HG02678 (cell line): ENCODE measurements at regions not wholly inside any gene's neighbourhood (a gene's known extent, or its start where the extent isn't known, plus 50 kb on each side); places are given as distances from the start of the nearest gene placed in this dataset.
"Not testable (repeated sequence)": the region's sequence is repeated elsewhere in the genome, so short reads cannot be mapped to it uniquely, and the experiment has no call there.

ENCODE experiments used
- ATAC-seq: cut with Tn5 transposase; IDR thresholded peaks from one replicate; pipeline ENCODE4 v1.9.1; 2021; ENCODE audit warnings: mild to moderate bottlenecking, moderate library complexity; ENCODE audit not compliant: unreplicated experiment

DNA sequence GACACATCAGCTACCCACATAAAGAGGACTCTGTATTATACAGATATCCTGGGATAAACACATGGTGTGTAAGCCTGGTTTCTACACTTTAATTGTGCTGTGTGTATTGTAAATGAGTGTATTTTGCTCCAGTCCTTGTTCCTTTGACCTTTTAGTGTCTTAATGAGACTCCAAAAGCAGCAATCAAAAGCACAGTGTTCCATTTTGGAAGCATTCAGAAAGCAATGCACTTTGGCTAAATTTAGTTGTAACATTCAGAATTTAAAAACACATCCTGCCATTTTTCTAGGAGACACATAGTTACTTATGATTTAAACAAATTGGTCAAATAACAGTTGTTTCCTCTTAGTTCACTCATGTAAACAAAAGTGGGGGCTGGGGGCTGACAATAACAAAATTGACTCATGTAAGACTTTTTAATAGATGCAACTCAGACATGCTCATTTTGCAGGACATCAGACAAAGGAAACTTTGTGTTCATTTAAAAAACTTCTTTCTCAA lies 122.2 kb downstream of the GPR37 start:
- no peak for ATAC-seq

- ATAC-seq: peak; percentile 56
These were observed 130.2 kb downstream of the GPR37 start for GRCh38 chr7:124635416-124635815.

GRCh38 chr7:124633740-124634139 lies 131.9 kb downstream of the GPR37 start:
- ATAC-seq: no peak

DNA sequence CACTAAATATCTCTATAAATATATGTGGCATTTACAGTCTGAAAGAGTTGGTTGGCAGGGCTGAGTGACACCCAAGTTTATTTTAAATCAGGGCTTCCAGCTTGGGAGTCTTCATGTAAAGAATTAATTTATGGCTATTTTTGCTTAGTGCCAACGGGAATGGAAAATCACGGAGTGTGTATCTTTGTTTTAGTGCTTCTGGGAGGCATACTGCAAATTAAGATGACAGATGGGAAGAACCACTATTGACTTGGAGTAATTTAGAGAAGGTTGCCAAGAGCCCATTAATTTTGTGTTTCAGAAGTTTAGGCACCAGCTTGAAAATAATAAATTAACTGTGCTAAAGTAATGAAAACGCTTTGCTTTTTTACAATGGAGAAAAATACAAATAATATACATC lies 135.2 kb downstream of the GPR37 start:
- ATAC-seq: no peak

- ATAC-seq: no peak
These were observed 146.7 kb downstream of the GPR37 start for GRCh38 chr7:124618871-124619270.

DNA sequence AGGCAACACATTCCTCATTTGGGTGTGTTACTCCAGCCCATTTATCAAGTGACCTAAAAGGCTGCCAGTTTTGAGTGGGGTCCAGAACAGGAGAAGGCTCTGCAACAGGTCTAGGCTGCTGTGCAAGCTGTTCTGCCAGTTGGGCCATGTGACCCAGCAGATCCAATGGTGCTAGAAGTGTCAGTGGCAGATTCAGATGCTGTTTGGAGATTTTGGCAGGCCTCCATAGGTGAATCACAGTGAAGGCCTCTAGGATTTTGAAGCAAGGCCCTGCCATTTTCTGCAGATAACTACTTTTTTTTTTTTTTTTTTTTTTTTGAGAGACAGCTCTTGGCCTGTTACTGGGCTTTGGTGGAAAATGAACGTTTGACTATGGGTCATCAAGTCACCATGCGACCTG lies 147.5 kb downstream of the GPR37 start:
- ATAC-seq: not testable (repeated sequence)

DNA sequence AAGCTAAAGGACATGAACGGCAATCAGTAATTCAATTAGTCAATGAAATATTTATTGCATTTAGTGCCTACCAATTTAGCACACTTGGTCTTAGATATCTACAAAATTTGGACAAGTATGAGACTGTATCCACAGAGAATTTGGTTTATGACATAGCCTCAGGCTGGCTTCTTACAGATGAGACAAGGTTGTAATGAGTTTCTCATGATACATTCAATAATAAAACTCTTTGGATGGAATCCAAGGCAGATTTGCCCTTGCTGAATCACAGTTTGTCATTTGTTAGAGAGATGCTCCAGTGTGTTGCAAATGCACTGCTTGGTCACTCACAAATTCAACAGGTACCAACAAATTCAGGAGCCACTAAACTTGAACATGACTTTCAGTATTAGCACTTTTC lies 162.5 kb downstream of the GPR37 start:
- no peak for ATAC-seq

DNA sequence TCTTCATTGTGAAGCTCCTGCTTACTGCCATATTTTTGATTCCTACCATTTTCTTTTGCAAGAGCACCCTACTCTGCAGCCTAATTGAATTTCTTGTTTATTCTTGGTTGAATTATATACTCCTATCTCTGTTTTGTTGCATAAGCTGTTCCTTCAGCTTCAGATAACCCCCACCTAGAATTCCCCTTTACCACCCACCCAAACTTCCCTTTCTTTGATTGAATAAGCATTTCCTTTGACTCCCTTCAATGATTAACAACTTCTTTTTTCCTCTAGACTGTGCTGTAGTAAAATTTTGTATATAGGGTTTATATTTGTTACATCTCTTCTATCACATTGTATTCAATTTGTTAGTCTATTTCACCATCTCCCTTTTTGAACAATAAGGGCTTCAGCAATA lies 168.1 kb downstream of the GPR37 start:
- peak; percentile 77 for ATAC-seq

- ATAC-seq: no peak
These were observed 168.7 kb downstream of the GPR37 start for GRCh38 chr7:124596881-124597280.

DNA sequence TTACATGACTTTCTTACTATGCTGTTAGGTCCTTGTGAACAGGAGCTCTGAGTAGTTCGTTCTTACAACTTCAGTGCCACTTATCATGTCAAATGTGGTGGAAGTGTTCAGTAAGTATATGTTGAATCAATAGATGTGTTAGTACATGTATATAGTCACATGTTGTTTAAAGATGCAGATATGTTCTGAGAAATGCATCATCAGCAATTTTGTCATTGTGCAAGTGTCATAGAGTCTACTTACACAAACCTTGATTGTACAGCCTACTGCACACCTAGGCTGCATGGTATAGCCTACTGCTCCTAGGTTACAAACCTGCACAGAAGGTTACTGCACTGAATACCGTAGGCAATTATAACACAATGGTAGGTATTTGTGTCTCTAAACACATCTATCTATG lies 174.8 kb downstream of the GPR37 start:
- no peak for ATAC-seq

DNA sequence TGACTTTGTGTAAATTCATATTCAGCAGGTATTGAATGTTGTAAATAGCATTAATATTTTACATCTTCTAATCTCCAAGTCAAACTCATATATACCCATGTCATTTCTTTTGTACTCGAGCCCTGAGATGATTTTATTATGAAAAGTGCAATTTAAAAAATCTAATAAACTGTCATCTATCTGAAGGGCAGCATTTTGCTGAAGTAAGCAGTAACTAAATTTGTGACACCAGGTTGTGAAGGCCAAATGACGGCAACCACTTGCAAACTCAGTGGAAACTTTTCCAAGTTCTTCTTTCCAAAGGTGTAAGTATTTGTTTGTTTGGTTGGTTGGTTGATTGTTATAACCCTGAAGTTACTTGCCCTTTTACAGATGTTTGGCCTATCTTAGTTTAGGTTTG lies 188.3 kb downstream of the GPR37 start:
- ATAC-seq: no peak

GRCh38 chr7:124575176-124575575 lies 190.4 kb downstream of the GPR37 start:
- ATAC-seq: no peak

DNA sequence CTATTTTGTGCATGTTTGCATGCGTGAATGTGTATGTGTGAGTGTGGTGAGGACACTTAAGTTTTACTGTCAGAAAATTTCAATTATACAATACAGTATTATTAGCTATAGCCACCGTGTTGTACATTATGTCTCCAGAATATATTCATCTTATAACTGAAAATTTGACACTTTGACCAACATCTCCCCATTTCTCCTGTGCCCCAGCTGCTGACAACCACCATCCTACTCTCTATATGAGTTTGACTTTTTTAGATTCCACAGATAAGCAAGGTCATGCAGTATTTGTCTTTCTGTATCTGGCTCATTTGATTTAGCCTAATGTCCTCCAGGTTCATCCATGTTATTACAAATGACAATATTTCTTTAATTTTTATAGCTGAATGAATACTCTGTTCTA lies 195.0 kb downstream of the GPR37 start:
- no peak for ATAC-seq

DNA sequence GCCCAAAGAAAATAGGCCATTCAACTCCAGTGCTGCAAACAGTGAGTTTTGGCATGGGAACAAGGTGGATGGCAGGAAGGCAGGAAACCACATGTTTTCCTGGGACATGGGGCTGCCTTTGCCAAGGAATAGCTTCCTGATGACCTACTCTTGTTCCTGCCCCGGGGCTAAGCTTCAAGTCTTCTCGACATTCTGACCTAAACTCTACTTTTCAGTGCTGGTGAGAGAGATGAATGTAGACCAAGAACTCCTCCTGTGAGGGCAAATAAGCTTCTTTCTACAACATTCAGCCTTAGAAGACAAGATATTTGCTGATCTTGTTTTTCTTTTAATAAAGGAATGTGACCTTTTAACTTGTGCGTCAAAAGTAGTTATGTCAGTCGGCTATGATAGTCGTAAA lies 199.0 kb downstream of the GPR37 start:
- ATAC-seq: no peak

DNA sequence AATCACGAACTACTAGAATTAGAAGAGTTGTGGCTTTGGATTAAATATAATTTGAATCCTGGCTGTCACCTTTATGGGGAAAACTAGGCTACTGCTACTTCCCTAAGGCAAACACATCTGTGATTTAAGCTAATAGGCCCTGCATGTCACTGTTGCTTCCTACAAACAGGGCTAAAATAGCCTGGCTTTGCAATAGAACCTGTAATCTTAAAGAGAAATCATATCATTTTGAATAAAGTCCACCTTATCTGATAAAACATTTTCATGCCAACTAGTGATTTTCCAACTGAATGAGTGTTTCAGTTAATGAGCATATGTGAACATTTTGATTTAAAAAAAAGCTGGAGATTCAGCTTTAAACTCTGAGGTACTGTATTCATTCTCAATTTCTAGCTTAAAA lies 208.0 kb downstream of the GPR37 start:
- no peak for ATAC-seq

DNA sequence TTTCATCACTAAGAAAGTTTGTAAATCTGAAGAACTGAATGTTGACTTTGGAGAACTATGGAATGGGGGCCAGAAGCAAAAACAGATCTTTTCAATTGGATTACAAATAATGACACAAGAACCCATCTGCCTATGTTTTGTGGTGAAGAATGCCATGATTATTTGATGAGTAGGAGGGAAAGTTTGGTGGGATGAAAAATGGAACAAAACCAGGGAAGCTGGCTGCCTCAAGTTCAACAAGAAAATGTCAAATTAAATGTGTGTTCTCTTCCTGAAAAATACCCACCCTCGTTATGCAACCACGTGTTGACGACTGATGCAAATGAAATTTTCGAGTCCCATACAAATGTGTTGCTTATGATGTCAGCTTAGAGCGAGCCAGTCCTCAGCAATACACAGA lies 208.5 kb downstream of the GPR37 start:
- ATAC-seq: no peak

DNA sequence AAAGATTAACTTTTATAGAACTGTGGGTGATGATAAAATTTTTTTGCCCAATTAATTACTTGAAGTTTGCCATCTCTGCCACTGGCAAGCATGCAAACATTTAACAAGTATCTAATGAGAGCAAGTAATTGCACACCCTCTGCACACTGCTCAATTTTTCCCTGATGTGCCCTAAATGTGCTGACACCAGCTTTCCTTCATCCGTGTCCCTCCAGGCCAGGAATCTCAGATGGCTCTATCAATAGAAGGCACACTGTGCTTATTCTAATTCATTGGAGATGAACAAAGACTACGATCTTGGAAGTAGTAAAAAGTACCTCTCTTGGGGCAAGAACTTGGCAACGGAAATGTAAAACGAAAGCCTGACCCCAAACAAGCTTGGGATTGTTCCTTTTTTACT lies 212.1 kb downstream of the GPR37 start:
- ATAC-seq: no peak

DNA sequence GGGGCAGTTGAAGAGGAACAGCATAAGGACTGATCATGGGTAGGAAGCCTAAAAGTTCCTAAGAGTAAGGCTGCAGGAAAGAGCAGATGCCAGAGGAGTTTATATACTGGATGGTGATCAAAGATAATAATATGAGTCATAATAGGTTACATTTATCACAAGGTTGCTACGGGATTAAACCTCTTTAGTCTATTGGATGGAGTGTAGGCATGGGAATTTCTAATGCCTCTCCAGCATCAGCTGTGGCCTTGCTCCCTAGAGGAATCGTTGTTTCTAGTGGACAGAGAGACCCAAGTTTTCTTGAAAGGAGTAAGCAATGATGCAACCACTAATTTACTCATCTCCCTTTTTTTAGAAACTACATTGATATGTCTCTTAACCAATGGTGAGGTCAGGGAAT lies 213.4 kb downstream of the GPR37 start:
- ATAC-seq: no peak

DNA sequence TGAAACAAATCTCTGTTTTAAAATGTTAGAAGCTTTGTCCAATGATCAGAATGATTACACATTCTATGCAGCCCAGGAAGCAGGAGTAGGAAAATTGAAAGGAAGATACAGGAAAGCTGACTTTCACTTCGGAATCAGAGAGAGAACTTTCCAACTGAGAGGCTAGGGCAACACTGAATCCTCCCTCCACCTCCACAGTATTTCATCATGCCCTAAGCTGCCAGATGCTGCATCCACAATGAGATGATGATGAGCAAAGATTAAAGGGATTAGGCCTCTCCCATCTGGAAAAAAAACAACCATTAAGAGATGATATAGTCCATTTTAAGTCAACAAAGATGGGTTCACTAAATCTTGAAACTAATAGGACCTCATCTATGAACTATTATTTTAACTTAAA lies 215.6 kb downstream of the GPR37 start:
- no peak for ATAC-seq

GRCh38 chr7:124542476-124542875 lies 223.1 kb downstream of the GPR37 start:
- no peak for ATAC-seq

DNA sequence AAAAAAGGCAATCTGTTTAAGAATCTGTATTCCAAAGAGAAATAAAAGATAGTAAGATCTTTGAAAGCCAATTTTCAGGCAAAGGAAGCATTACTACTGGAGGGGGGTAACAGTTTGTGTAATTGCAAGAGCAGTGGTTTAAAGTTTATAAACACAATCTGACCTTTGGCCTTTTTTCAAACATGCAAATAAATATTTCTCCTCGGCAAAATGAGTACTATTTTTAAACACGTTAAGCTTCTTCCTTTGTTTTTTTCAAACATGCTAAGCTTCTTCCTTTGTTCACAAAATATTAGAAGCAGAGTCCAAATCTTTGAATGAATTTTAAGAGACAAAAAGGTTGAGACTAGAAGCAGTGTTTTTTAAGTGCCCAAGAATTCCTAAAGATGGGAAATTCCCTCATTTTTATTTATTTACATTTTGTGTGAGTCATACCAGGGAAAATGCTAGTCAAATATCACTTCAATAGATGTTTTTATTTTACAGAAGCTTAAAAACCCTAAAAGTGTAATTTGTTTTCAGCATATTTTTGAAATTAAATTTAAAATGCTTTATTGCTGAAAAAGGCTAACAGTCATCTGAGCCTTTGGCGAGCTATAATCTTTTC lies 229.3 kb downstream of the GPR37 start:
- no peak for ATAC-seq

DNA sequence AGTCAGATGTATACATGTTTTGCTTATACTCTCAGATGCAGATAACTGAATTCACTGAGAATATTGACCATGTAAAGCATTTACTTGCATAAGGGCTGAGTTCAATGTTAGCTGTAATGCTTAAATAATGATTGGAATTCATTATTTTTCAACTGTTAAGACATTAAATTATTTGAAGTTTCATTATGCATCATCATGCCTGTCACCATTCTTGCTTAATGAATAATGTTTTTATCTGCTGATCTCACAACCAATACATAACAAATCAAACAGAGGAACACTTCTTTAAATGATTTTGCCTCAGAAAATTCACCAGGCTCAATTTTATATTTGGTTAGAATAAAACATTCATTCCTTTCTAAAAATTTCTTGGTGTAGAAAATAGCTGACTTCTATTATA lies 233.4 kb downstream of the GPR37 start:
- no peak for ATAC-seq

DNA sequence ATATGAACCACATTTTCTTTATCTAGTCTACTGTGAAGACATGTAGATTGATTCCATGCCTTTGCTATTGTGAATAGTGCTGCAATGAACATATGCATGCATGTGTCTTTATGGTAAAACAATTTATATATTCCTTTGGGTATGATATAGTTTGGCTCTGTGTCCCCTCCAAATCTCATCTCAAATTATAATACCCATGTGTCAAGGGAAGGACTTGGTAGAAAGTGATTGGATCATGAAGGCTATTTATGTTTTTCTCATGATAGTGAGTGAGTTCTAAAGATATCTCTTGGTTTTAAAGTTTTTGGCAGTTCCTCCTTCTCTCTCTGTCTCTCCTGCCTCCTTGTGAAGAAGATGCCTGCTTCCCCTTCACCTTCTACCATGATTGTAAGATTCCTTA lies 248.7 kb downstream of the GPR37 start:
- no peak for ATAC-seq
